NCI-H510A treated with DMSO at 0.1 percent for 48 hours (cell line): ENCODE measurements at regions not wholly inside any gene's neighbourhood (a gene's known extent, or its start where the extent isn't known, plus 50 kb on each side); places are given as distances from the start of the nearest gene placed in this dataset.
A peak's percentile ranks its signal among the peaks of the same experiment; 100 is the strongest.
"Not testable (repeated sequence)": the region's sequence is repeated elsewhere in the genome, so short reads cannot be mapped to it uniquely, and the experiment has no call there.

ENCODE experiments used
- DNase-seq: peaks from one replicate; lab custom pipeline; 2025; lab: John Stamatoyannopoulos, UW

- no peak for DNase-seq
These were observed 115.0 kb downstream of the ADAM29 start for GRCh38 chr4:175033162-175033561.

GRCh38 chr4:175034007-175034406, 115.8 kb downstream of the ADAM29 start:
- DNase-seq = no peak

- DNase-seq = no peak
These were observed 117.0 kb downstream of the ADAM29 start for GRCh38 chr4:175034986-175035705.

GRCh38 chr4:175035905-175036304, 117.7 kb downstream of the ADAM29 start:
- no peak for DNase-seq

- no peak for DNase-seq
These were observed 130.1 kb downstream of the ADAM29 start for GRCh38 chr4:175048111-175048784.

GRCh38 chr4:175048906-175049305, 130.7 kb downstream of the ADAM29 start:
- DNase-seq = no peak

- no peak for DNase-seq
These were observed 133.8 kb downstream of the ADAM29 start for GRCh38 chr4:175051974-175052373.

- no peak for DNase-seq
These were observed 136.8 kb downstream of the ADAM29 start for GRCh38 chr4:175054980-175055379.

GRCh38 chr4:175062183-175062592, 144.0 kb downstream of the ADAM29 start:
- no peak for DNase-seq

GRCh38 chr4:175065228-175065627, 147.1 kb downstream of the ADAM29 start:
- no peak for DNase-seq

GRCh38 chr4:175066923-175067627, 148.9 kb downstream of the ADAM29 start:
- no peak for DNase-seq

GRCh38 chr4:175068266-175068665, 150.1 kb downstream of the ADAM29 start:
- DNase-seq = no peak

GRCh38 chr4:175070444-175070843, 152.3 kb downstream of the ADAM29 start:
- DNase-seq = peak; percentile 19

GRCh38 chr4:175071123-175071522, 153.0 kb downstream of the ADAM29 start:
- DNase-seq = no peak

GRCh38 chr4:175087145-175087544, 169.0 kb downstream of the ADAM29 start:
- no peak for DNase-seq

GRCh38 chr4:175090116-175090515, 172.0 kb downstream of the ADAM29 start:
- DNase-seq = peak; percentile 24

GRCh38 chr4:175091649-175092048, 173.5 kb downstream of the ADAM29 start:
- DNase-seq = no peak

GRCh38 chr4:175092114-175092513, 174.0 kb downstream of the ADAM29 start:
- DNase-seq = no peak

GRCh38 chr4:175093055-175093454, 174.9 kb downstream of the ADAM29 start:
- DNase-seq = not testable (repeated sequence)

GRCh38 chr4:175103403-175103802, 185.2 kb downstream of the ADAM29 start:
- DNase-seq = no peak

GRCh38 chr4:175106301-175106700, 188.1 kb downstream of the ADAM29 start:
- no peak for DNase-seq

GRCh38 chr4:175109933-175110332, 191.8 kb downstream of the ADAM29 start:
- DNase-seq = no peak
